Stimulated activated CD4-positive, alpha-beta T cell treated with anti-CD3 and anti-CD28 coated beads, TNF-alpha, amount 100 ng/mL, for 24 hours (primary cell): ENCODE measurements at regions not wholly inside any gene's neighbourhood (a gene's known extent, or its start where the extent isn't known, plus 50 kb on each side); places are given as distances from the start of the nearest gene placed in this dataset.
"Not testable (repeated sequence)": the region's sequence is repeated elsewhere in the genome, so short reads cannot be mapped to it uniquely, and the experiment has no call there.

Source experiments
- DNase-seq, 3 experiments: peaks; one replicate each; pipeline ENCODE4 v3.0.0-alpha.2; 2020; ENCODE audit warnings: low read depth in 3 of 3

GRCh38 chr5:109630093-109630492, 59.6 kb upstream of the MAN2A1 start:
- DNase-seq: no peak

- DNase-seq: no peak
Measured at GRCh38 chr5:109628591-109628990, 61.1 kb upstream of the MAN2A1 start.

GRCh38 chr5:109621266-109621665, 68.5 kb upstream of the MAN2A1 start:
- DNase-seq: not testable (repeated sequence)

- DNase-seq: no peak
Measured at GRCh38 chr5:109620651-109621050, 69.1 kb upstream of the MAN2A1 start.

- no peak for DNase-seq
Measured at GRCh38 chr5:109619606-109620005, 70.1 kb upstream of the MAN2A1 start.

- no peak for DNase-seq
Measured at GRCh38 chr5:109619021-109619460, 70.7 kb upstream of the MAN2A1 start.

- DNase-seq: no peak
Measured at GRCh38 chr5:109614981-109615380, 74.7 kb upstream of the MAN2A1 start.

- no peak for DNase-seq
Measured at GRCh38 chr5:109614301-109614700, 75.4 kb upstream of the MAN2A1 start.

- no peak for DNase-seq
Measured at GRCh38 chr5:109612278-109612905, 77.3 kb upstream of the MAN2A1 start.

- no peak for DNase-seq
Measured at GRCh38 chr5:109611505-109611904, 78.2 kb upstream of the MAN2A1 start.

- DNase-seq: no peak
Measured at GRCh38 chr5:109611061-109611460, 78.7 kb upstream of the MAN2A1 start.

GRCh38 chr5:109610581-109610980, 79.1 kb upstream of the MAN2A1 start:
- DNase-seq: no peak

GRCh38 chr5:109605207-109605730, 84.5 kb upstream of the MAN2A1 start:
- DNase-seq: no peak

GRCh38 chr5:109604758-109605157, 85.0 kb upstream of the MAN2A1 start:
- no peak for DNase-seq

- no peak for DNase-seq
Measured at GRCh38 chr5:109601736-109602135, 88.0 kb upstream of the MAN2A1 start.

GRCh38 chr5:109597893-109598292, 91.8 kb upstream of the MAN2A1 start:
- no peak for DNase-seq

- DNase-seq: no peak
Measured at GRCh38 chr5:109594217-109594616, 95.5 kb upstream of the MAN2A1 start.

- DNase-seq: no peak
Measured at GRCh38 chr5:109590799-109591198, 98.9 kb upstream of the MAN2A1 start.

- DNase-seq: no peak
Measured at GRCh38 chr5:109589986-109590385, 99.7 kb upstream of the MAN2A1 start.

GRCh38 chr5:109589239-109589638, 100.5 kb upstream of the MAN2A1 start:
- DNase-seq: no peak

- DNase-seq: no peak
Measured at GRCh38 chr5:109588281-109589035, 101.3 kb upstream of the MAN2A1 start.

- no peak for DNase-seq
Measured at GRCh38 chr5:109584986-109585599, 104.6 kb upstream of the MAN2A1 start.

- DNase-seq: no peak
Measured at GRCh38 chr5:109580225-109580624, 109.5 kb upstream of the MAN2A1 start.
